ENCODE measurements at regions not wholly inside any gene's neighbourhood (a gene's known extent, or its start where the extent isn't known, plus 50 kb on each side); places are given as distances from the start of the nearest gene placed in this dataset.

- no peak for DNase-seq
- Histone ChIP-seq H2AK5ac (ENCODE audit: insufficient read length, low read length) (no peak overlapping the region), H2AFZ (ENCODE audit: low read length) (no peak overlapping the region), H2BK15ac (ENCODE audit: low read depth, low read length) (no peak overlapping the region), H3K4me2 (ENCODE audit: insufficient read depth, insufficient read length, low read length) (no peak overlapping the region), H4K5ac (ENCODE audit: insufficient read length, low read depth, low read length) (no peak overlapping the region), H3K9me3 (ENCODE audit: control insufficient read depth, low read depth, low read length) (no peaks in the 10 kb centered on the region), H2BK20ac (ENCODE audit: low read depth, low read length, poor library complexity, severe bottlenecking) (no peak overlapping the region), H3K4me1 (ENCODE audit: insufficient read depth, low read length) (no peaks in the 10 kb centered on the region), H3K79me2 (ENCODE audit: insufficient read depth, low read length) (no peaks in the 10 kb centered on the region), H3K56ac (ENCODE audit: insufficient read length, low read depth, low read length) (no peak overlapping the region), H4K20me1 (ENCODE audit: control insufficient read depth, insufficient read depth, insufficient read length) (no peaks in the 10 kb centered on the region), H3K27ac (ENCODE audit: insufficient read length, low read depth, low read length) (no peak overlapping the region), H3K9ac (ENCODE audit: extremely low read depth, insufficient read length, low read length) (no peak overlapping the region), H3K4ac (ENCODE audit: low read depth, low read length) (no peak overlapping the region), H3K27me3 (ENCODE audit: insufficient read depth, low read length) (no peaks in the 10 kb centered on the region), H3K23ac (ENCODE audit: insufficient read length, low read depth, low read length) (no peak overlapping the region), H3K18ac (ENCODE audit: insufficient read length, low read depth, low read length) (no peak overlapping the region), H3K79me1 (ENCODE audit: insufficient read depth, low read depth, low read length, poor library complexity, severe bottlenecking) (no peaks in the 10 kb centered on the region), H3T11ph (ENCODE audit: low read length) (no peak overlapping the region), H2BK12ac (ENCODE audit: insufficient read length, low read depth, low read length) (no peak overlapping the region), H4K8ac (replicated peaks; ENCODE audit: insufficient read length, low read depth, low read length) (no peak overlapping the region), H3K23me2 (ENCODE audit: insufficient read length, low read depth, low read length, poor library complexity, severe bottlenecking) (no peaks in the 10 kb centered on the region), H4K91ac (ENCODE audit: insufficient read length, low read depth, low read length) (no peak overlapping the region), H2BK5ac (ENCODE audit: insufficient read length, low read length) (no peak overlapping the region), H3K14ac (ENCODE audit: insufficient read depth, low read length) (no peak overlapping the region), H2BK120ac (ENCODE audit: low read depth, low read length, poor library complexity, severe bottlenecking) (no peak overlapping the region)
- peaks cover 7 to 10% of the 10 kb centered on the region in 2 experiments; a peak in 3 of 4 replicates for H3K4me1 Mint-ChIP-seq
- no peaks in the 10 kb centered on the region for H3K36me3 Mint-ChIP-seq (ENCODE audit: insufficient read depth in 1 of 3, low read depth in 3 of 3)
- H3K4me3 Mint-ChIP-seq, result no peak overlapping the region
- no peaks in the 10 kb centered on the region for H3K27me3 Mint-ChIP-seq (ENCODE audit: low read depth)
- TF ChIP-seq, protein P1, sequence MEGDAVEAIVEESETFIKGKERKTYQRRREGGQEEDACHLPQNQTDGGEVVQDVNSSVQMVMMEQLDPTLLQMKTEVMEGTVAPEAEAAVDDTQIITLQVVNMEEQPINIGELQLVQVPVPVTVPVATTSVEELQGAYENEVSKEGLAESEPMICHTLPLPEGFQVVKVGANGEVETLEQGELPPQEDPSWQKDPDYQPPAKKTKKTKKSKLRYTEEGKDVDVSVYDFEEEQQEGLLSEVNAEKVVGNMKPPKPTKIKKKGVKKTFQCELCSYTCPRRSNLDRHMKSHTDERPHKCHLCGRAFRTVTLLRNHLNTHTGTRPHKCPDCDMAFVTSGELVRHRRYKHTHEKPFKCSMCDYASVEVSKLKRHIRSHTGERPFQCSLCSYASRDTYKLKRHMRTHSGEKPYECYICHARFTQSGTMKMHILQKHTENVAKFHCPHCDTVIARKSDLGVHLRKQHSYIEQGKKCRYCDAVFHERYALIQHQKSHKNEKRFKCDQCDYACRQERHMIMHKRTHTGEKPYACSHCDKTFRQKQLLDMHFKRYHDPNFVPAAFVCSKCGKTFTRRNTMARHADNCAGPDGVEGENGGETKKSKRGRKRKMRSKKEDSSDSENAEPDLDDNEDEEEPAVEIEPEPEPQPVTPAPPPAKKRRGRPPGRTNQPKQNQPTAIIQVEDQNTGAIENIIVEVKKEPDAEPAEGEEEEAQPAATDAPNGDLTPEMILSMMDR (conservative IDR thresholded peaks at IDR 0.05), result no peak
- H3K27ac Mint-ChIP-seq, result no peak overlapping the region
- no peaks in the 10 kb centered on the region for H3K9me3 Mint-ChIP-seq
Observed at GRCh38 chr13:34857558-34858325, 84.3 kb upstream of the NBEA start.

Data from H9 (cell line).